Left renal cortex interstitium (tissue), 4 donors: ENCODE measurements at regions not wholly inside any gene's neighbourhood (a gene's known extent, or its start where the extent isn't known, plus 50 kb on each side); places are given as distances from the start of the nearest gene placed in this dataset.
"Not testable (repeated sequence)": the region's sequence is repeated elsewhere in the genome, so short reads cannot be mapped to it uniquely, and the experiment has no call there.

Experiments
- DNase-seq, 4 donors: peaks; one replicate each; pipeline ENCODE4 v3.0.0-alpha.2; 2013; ENCODE audit warnings: low read depth in 4 of 4, low spot score in 2 of 4, missing footprints in 1 of 4

GRCh38 chr3:20523293-20523692 lies 337.3 kb upstream of the SGO1 start:
- no peak for DNase-seq

GRCh38 chr3:20517316-20517715 lies 331.3 kb upstream of the SGO1 start:
- DNase-seq = not testable (repeated sequence)

GRCh38 chr3:20516311-20516710 lies 330.3 kb upstream of the SGO1 start:
- DNase-seq = no peak

- no peak for DNase-seq
Observed at GRCh38 chr3:20515834-20516233, 329.8 kb upstream of the SGO1 start.

GRCh38 chr3:20511863-20512505 lies 326.0 kb upstream of the SGO1 start:
- DNase-seq = peak in 2 of 4 donors; percentile 10 to 15

- no peak for DNase-seq
Observed at GRCh38 chr3:20510396-20510795, 324.4 kb upstream of the SGO1 start.

- no peak for DNase-seq
Observed at GRCh38 chr3:20503394-20504082, 317.5 kb upstream of the SGO1 start.

- DNase-seq = no peak
Observed at GRCh38 chr3:20490996-20491395, 305.0 kb upstream of the SGO1 start.

GRCh38 chr3:20488151-20488550 lies 302.1 kb upstream of the SGO1 start:
- peak in 1 of 4 donors; percentile 1 for DNase-seq

GRCh38 chr3:20484126-20484525 lies 298.1 kb upstream of the SGO1 start:
- no peak for DNase-seq

GRCh38 chr3:20482350-20482749 lies 296.3 kb upstream of the SGO1 start:
- DNase-seq = no peak

- DNase-seq = no peak
Observed at GRCh38 chr3:20480786-20481365, 294.9 kb upstream of the SGO1 start.

- DNase-seq = no peak
Observed at GRCh38 chr3:20478436-20478835, 292.4 kb upstream of the SGO1 start.

GRCh38 chr3:20464237-20464636 lies 278.2 kb upstream of the SGO1 start:
- not testable (repeated sequence) for DNase-seq

GRCh38 chr3:20462723-20463122 lies 276.7 kb upstream of the SGO1 start:
- no peak for DNase-seq

- no peak for DNase-seq
Observed at GRCh38 chr3:20462226-20462625, 276.2 kb upstream of the SGO1 start.

GRCh38 chr3:20458994-20459716 lies 273.1 kb upstream of the SGO1 start:
- DNase-seq = no peak

GRCh38 chr3:20456511-20456910 lies 270.5 kb upstream of the SGO1 start:
- no peak for DNase-seq

- DNase-seq = no peak
Observed at GRCh38 chr3:20451170-20451569, 265.2 kb upstream of the SGO1 start.

- no peak for DNase-seq
Observed at GRCh38 chr3:20450611-20451010, 264.6 kb upstream of the SGO1 start.

GRCh38 chr3:20442846-20443245 lies 256.8 kb upstream of the SGO1 start:
- no peak for DNase-seq
